Lower leg skin (tissue), 3 donors: ENCODE measurements at regions not wholly inside any gene's neighbourhood (a gene's known extent, or its start where the extent isn't known, plus 50 kb on each side); places are given as distances from the start of the nearest gene placed in this dataset.

ENCODE experiments used
- POLR2A ChIP-seq, 2 donors: fragments of 450-650 bp; IDR thresholded peaks; one replicate each; pipeline ENCODE4 v1.6.1; 2016 to 2017; ENCODE audit warnings: antibody characterized with exemption in 2 of 2, mild to moderate bottlenecking in 1 of 2, moderate library complexity in 1 of 2
- TF ChIP-seq, protein P1 (sequence below), 3 donors: fragments of 450-650 bp; IDR thresholded peaks; one replicate each; pipeline ENCODE4 v1.5.1; 2016; ENCODE audit warnings: antibody characterized with exemption in 3 of 3, mild to moderate bottlenecking in 3 of 3, moderate library complexity in 2 of 3

DNA sequence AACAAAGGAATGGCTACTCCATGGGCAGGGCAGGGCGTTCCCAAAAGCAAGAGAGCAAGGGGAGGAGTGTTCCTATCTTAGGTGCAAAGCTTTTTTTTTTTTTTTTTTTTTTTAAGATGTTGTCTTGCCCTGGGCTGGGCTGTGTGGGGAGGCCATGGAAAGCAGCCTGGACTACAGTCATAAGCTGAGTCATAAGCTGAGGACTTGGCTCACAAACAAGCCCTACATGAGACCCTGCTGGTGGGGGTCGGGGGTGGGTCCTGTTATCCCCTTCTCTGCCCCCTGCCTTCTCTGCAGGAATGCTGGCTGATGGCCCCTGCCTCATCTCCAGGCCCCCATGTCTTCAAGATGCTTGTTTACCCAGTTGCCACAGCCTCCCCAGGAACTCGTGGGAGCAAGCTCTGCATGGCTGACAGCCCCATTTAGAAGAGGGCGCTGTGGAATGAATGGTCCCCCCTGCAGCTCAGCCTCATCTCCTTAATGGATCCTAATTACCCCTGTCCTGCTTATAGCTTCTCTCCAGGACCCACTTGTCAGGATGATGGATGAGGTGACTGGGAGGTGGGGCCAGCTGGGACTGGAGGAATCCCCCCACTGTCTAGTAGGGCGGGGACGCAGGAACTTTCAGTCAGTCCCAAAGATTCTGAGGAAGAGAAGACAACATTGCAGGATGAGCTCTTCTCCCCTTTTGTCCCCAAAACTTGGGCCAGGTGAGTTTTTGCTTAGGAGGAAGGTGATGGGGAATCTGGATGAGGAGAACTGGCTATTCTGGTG is 340.8 kb upstream of the PODXL start:
- no peak for TF ChIP-seq POLR2A (IDR thresholded peaks at IDR 0.05)
- TF ChIP-seq, protein P1, sequence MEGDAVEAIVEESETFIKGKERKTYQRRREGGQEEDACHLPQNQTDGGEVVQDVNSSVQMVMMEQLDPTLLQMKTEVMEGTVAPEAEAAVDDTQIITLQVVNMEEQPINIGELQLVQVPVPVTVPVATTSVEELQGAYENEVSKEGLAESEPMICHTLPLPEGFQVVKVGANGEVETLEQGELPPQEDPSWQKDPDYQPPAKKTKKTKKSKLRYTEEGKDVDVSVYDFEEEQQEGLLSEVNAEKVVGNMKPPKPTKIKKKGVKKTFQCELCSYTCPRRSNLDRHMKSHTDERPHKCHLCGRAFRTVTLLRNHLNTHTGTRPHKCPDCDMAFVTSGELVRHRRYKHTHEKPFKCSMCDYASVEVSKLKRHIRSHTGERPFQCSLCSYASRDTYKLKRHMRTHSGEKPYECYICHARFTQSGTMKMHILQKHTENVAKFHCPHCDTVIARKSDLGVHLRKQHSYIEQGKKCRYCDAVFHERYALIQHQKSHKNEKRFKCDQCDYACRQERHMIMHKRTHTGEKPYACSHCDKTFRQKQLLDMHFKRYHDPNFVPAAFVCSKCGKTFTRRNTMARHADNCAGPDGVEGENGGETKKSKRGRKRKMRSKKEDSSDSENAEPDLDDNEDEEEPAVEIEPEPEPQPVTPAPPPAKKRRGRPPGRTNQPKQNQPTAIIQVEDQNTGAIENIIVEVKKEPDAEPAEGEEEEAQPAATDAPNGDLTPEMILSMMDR (IDR thresholded peaks at IDR 0.05), result no peak
